ENCODE measurements at regions not wholly inside any gene's neighbourhood (a gene's known extent, or its start where the extent isn't known, plus 50 kb on each side); places are given as distances from the start of the nearest gene placed in this dataset.

DNA sequence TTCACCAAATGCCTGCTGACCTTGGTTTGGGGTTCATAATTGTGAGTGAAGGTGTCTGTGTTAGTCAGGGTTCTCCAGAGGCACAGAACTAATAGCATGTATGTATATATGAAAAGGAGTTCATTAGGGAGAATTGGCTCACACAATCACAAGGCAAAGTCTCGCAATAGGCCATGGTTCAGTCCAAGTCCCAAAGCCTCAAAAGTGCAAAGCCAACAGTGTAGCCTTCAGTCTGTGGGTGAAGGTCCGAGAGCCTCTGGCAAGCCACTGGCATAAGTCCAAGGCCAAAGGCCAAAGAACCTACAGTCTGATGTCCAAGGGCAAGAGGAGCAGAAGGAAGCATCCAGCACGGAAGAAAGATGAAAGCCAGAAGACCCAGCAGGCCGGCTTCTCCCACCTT, 257.6 kb upstream of the SHH start:
- Histone ChIP-seq H2AK5ac (ENCODE audit: low read depth, low read length) (no peak overlapping the region), H3K27ac (ENCODE audit: insufficient read depth, low read length) (no peak overlapping the region), H3K56ac (ENCODE audit: extremely low read depth, insufficient read depth, low read length) (no peak overlapping the region), H4K5ac (ENCODE audit: low read depth, low read length) (no peak overlapping the region), H4K8ac (ENCODE audit: low read depth in 2 of 2, low read length in 2 of 2) (no peak overlapping the region), H2BK5ac (ENCODE audit: low read depth, low read length, poor library complexity, severe bottlenecking) (no peak overlapping the region), H3K4ac (ENCODE audit: low read depth, low read length) (no peak overlapping the region), H3K4me3 (ENCODE audit: insufficient read depth, low read depth, low read length) (no peak overlapping the region), H3K27me3 (ENCODE audit: control insufficient read depth, insufficient read depth, low read length) (no peaks in the 10 kb centered on the region), H3K18ac (ENCODE audit: low read depth, low read length) (no peak overlapping the region), H2AFZ (replicated peaks; ENCODE audit: low read length, poor library complexity) (no peak overlapping the region), H3K14ac (replicated peaks; ENCODE audit: low read depth, low read length) (no peak overlapping the region), H4K91ac (ENCODE audit: insufficient read depth, low read depth, low read length) (no peak overlapping the region), H3K23ac (ENCODE audit: low read depth, low read length) (no peak overlapping the region), H3K36me3 (ENCODE audit: control insufficient read depth, insufficient read depth, low read length) (no peaks in the 10 kb centered on the region), H3K9ac (ENCODE audit: low read depth, low read length) (no peak overlapping the region), H3K79me1 (ENCODE audit: low read depth in 1 of 2, low read length in 2 of 2) (no peaks in the 10 kb centered on the region), H2BK120ac (ENCODE audit: low read depth, low read length) (no peak overlapping the region), H3K4me2 (ENCODE audit: low read depth, low read length) (no peak overlapping the region), H2BK15ac (ENCODE audit: low read depth, low read length) (no peak overlapping the region), H3K4me1 (ENCODE audit: control insufficient read depth, insufficient read depth, low read length) (no peaks in the 10 kb centered on the region), H4K20me1 (ENCODE audit: insufficient read depth, low read length) (no peaks in the 10 kb centered on the region), H2AK9ac (replicated peaks; ENCODE audit: low read depth, low read length, poor library complexity) (no peak overlapping the region), H3K9me1 (ENCODE audit: insufficient read depth, low read length) (no peaks in the 10 kb centered on the region), H3K9me3 (ENCODE audit: control insufficient read depth, insufficient read depth, low read length) (peaks cover 29% of the 10 kb centered on the region), H2BK20ac (ENCODE audit: low read depth, low read length) (no peak overlapping the region)
- in situ Hi-C loops (cut with MboI; ENCODE audit: low sequenced_read_pairs) (no loop called here), dilution Hi-C loops (cut with HindIII; ENCODE audit: low sequenced_read_pairs, unreplicated experiment) (no loop called here), intact Hi-C loops (cut with micrococcal nuclease) (no loop called here)
- 0% methylated on average over 1 of the region's 4 CpGs; no CpG with 5 or more reads in 1 of the 2 experiments for WGBS, 2 experiments (ENCODE audit: extremely low coverage in 2 of 2, insufficient read length in 1 of 2)
- no TSS peak for BruUV-seq (replicated peaks)
- TF ChIP-seq MXI1 (IDR thresholded peaks at IDR 0.05; ENCODE audit: borderline replicate concordance, low read depth, low read length) (no peak), POLR2A (IDR thresholded peaks at IDR 0.05; ENCODE audit: low read depth, low read length) (no peak), RAD21 (IDR thresholded peaks at IDR 0.05; ENCODE audit: low read length) (no peak), RCOR1 (IDR thresholded peaks at IDR 0.05; ENCODE audit: insufficient replicate concordance, low read length) (no peak), FOS (IDR thresholded peaks at IDR 0.05; ENCODE audit: low read depth, low read length) (no peak), NFE2L2 (IDR thresholded peaks at IDR 0.05; ENCODE audit: low read depth, low read length) (no peak), BHLHE40 (IDR thresholded peaks at IDR 0.05; ENCODE audit: low read depth, low read length) (no peak), CHD1 (IDR thresholded peaks at IDR 0.05; ENCODE audit: low read depth, low read length) (no peak), RFX5 (IDR thresholded peaks at IDR 0.05; ENCODE audit: low read depth, low read length) (no peak), MAFK (IDR thresholded peaks at IDR 0.05; ENCODE audit: low read depth, low read length) (no peak), MAZ (IDR thresholded peaks at IDR 0.05; ENCODE audit: borderline replicate concordance, low read depth, low read length) (no peak), CEBPB (IDR thresholded peaks at IDR 0.05; ENCODE audit: low read depth, low read length) (no peak), SMC3 (IDR thresholded peaks at IDR 0.05; ENCODE audit: low read depth, low read length) (no peak)
- TF ChIP-seq, protein P1, sequence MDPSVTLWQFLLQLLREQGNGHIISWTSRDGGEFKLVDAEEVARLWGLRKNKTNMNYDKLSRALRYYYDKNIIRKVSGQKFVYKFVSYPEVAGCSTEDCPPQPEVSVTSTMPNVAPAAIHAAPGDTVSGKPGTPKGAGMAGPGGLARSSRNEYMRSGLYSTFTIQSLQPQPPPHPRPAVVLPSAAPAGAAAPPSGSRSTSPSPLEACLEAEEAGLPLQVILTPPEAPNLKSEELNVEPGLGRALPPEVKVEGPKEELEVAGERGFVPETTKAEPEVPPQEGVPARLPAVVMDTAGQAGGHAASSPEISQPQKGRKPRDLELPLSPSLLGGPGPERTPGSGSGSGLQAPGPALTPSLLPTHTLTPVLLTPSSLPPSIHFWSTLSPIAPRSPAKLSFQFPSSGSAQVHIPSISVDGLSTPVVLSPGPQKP (IDR thresholded peaks at IDR 0.05; ENCODE audit: borderline replicate concordance, low read depth, low read length): no peak
- TF ChIP-seq, protein P2, sequence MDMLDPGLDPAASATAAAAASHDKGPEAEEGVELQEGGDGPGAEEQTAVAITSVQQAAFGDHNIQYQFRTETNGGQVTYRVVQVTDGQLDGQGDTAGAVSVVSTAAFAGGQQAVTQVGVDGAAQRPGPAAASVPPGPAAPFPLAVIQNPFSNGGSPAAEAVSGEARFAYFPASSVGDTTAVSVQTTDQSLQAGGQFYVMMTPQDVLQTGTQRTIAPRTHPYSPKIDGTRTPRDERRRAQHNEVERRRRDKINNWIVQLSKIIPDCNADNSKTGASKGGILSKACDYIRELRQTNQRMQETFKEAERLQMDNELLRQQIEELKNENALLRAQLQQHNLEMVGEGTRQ (IDR thresholded peaks at IDR 0.05; ENCODE audit: low read depth, low read length): no peak
- TF ChIP-seq, protein P3, sequence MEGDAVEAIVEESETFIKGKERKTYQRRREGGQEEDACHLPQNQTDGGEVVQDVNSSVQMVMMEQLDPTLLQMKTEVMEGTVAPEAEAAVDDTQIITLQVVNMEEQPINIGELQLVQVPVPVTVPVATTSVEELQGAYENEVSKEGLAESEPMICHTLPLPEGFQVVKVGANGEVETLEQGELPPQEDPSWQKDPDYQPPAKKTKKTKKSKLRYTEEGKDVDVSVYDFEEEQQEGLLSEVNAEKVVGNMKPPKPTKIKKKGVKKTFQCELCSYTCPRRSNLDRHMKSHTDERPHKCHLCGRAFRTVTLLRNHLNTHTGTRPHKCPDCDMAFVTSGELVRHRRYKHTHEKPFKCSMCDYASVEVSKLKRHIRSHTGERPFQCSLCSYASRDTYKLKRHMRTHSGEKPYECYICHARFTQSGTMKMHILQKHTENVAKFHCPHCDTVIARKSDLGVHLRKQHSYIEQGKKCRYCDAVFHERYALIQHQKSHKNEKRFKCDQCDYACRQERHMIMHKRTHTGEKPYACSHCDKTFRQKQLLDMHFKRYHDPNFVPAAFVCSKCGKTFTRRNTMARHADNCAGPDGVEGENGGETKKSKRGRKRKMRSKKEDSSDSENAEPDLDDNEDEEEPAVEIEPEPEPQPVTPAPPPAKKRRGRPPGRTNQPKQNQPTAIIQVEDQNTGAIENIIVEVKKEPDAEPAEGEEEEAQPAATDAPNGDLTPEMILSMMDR (conservative IDR thresholded peaks at IDR 0.05; ENCODE audit: low read depth, low read length): no peak
- ChIA-PET CTCF (no interaction called here), POLR2A (ENCODE audit: unreplicated experiment) (no interaction called here)
- DNase-seq (no peak), ATAC-seq (ENCODE audit: low read depth) (no peak)
